ENCODE measurements at regions not wholly inside any gene's neighbourhood (a gene's known extent, or its start where the extent isn't known, plus 50 kb on each side); places are given as distances from the start of the nearest gene placed in this dataset.

GRCh38 chr10:109187677-109188076 lies 735.6 kb downstream of the XPNPEP1 start:
- no peak for TF ChIP-seq REST (IDR thresholded peaks at IDR 0.05; ENCODE audit: unreplicated experiment)
- TF ChIP-seq, protein P1, sequence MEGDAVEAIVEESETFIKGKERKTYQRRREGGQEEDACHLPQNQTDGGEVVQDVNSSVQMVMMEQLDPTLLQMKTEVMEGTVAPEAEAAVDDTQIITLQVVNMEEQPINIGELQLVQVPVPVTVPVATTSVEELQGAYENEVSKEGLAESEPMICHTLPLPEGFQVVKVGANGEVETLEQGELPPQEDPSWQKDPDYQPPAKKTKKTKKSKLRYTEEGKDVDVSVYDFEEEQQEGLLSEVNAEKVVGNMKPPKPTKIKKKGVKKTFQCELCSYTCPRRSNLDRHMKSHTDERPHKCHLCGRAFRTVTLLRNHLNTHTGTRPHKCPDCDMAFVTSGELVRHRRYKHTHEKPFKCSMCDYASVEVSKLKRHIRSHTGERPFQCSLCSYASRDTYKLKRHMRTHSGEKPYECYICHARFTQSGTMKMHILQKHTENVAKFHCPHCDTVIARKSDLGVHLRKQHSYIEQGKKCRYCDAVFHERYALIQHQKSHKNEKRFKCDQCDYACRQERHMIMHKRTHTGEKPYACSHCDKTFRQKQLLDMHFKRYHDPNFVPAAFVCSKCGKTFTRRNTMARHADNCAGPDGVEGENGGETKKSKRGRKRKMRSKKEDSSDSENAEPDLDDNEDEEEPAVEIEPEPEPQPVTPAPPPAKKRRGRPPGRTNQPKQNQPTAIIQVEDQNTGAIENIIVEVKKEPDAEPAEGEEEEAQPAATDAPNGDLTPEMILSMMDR (conservative IDR thresholded peaks at IDR 0.05; ENCODE audit: low read depth in 2 of 2) = no peak
- TF ChIP-seq, protein P2, sequence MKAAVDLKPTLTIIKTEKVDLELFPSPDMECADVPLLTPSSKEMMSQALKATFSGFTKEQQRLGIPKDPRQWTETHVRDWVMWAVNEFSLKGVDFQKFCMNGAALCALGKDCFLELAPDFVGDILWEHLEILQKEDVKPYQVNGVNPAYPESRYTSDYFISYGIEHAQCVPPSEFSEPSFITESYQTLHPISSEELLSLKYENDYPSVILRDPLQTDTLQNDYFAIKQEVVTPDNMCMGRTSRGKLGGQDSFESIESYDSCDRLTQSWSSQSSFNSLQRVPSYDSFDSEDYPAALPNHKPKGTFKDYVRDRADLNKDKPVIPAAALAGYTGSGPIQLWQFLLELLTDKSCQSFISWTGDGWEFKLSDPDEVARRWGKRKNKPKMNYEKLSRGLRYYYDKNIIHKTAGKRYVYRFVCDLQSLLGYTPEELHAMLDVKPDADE (IDR thresholded peaks at IDR 0.05) = no peak
- TF ChIP-seq POLR2AphosphoS5 (IDR thresholded peaks at IDR 0.05; ENCODE audit: low read depth) = no peak

Data from GM23338 (cell line).